ENCODE measurements at regions not wholly inside any gene's neighbourhood (a gene's known extent, or its start where the extent isn't known, plus 50 kb on each side); places are given as distances from the start of the nearest gene placed in this dataset.

DNA sequence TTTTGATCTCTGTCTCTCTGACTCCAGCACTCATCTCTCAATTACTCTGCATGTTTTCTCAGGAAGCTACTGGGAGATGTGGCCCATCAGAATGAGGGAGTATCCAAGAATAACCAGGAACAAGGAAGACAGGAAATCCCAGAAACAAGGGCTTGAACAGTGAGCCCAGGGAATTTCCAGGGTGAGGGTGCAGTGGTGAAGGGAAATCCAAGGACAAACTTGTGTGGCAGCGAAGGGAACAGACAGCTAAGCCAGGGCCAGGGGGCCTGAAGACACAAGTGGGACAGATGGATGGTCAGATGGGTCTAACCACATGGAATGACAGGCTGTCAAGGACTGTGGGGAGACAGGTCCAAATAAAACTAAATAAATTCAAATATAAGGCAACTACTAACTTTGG lies 121.8 kb upstream of the ERRFI1 start:
- TF ChIP-seq, protein P1, sequence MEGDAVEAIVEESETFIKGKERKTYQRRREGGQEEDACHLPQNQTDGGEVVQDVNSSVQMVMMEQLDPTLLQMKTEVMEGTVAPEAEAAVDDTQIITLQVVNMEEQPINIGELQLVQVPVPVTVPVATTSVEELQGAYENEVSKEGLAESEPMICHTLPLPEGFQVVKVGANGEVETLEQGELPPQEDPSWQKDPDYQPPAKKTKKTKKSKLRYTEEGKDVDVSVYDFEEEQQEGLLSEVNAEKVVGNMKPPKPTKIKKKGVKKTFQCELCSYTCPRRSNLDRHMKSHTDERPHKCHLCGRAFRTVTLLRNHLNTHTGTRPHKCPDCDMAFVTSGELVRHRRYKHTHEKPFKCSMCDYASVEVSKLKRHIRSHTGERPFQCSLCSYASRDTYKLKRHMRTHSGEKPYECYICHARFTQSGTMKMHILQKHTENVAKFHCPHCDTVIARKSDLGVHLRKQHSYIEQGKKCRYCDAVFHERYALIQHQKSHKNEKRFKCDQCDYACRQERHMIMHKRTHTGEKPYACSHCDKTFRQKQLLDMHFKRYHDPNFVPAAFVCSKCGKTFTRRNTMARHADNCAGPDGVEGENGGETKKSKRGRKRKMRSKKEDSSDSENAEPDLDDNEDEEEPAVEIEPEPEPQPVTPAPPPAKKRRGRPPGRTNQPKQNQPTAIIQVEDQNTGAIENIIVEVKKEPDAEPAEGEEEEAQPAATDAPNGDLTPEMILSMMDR (conservative IDR thresholded peaks at IDR 0.05; ENCODE audit: low read length): no peak
- no peak for TF ChIP-seq EZH2phosphoT487 (IDR thresholded peaks at IDR 0.05; ENCODE audit: borderline replicate concordance)

All from Loucy (cell line).